Stomach (tissue), 8 donors: ENCODE measurements at regions not wholly inside any gene's neighbourhood (a gene's known extent, or its start where the extent isn't known, plus 50 kb on each side); places are given as distances from the start of the nearest gene placed in this dataset.
"Not testable (repeated sequence)": the region's sequence is repeated elsewhere in the genome, so short reads cannot be mapped to it uniquely, and the experiment has no call there.

Experiments used
- DNase-seq, 2 donors: peaks; one replicate each; pipeline versions ENCODE4 v3.0.0 to v3.0.0-alpha.2; 2013 to 2019
- H3K27ac ChIP-seq, 5 donors: fragments of 200-600 bp in 4 of 5; sonication (generic) in 4 of 5; one replicate each; pipeline ENCODE4 v1.5.1; 2013 to 2019; ENCODE audit warnings: mild to moderate bottlenecking in 1 of 5, moderate library complexity in 1 of 5
- H3K27me3 ChIP-seq, 3 donors: fragments of 200-600 bp; sonication (generic); one replicate each; pipeline ENCODE4 v1.5.1; 2017 to 2019; ENCODE audit warnings: mixed run types in 1 of 3
- H3K36me3 ChIP-seq, 4 donors: fragments of 200-600 bp; sonication (generic); 1 replicate in 3 of 4; 2 replicates in 1 of 4; pipeline ENCODE4 v1.5.1; 2016 to 2019
- H3K4me1 ChIP-seq, 4 donors: fragments of 200-600 bp; sonication (generic); one replicate each; pipeline ENCODE4 v1.5.1; 2016 to 2019
- H3K4me3 ChIP-seq, 4 donors: fragments of 200-600 bp; sonication (generic) in 3 of 4; one replicate each; pipeline ENCODE4 v1.5.1; 2016 to 2019; ENCODE audit warnings: mild to moderate bottlenecking in 1 of 4
- H3K9me3 ChIP-seq, 4 donors: fragments of 200-600 bp; sonication (generic); one replicate each; pipeline ENCODE4 v1.5.1; 2016 to 2019
- EP300 ChIP-seq: sonication (generic); formaldehyde crosslinking; IDR thresholded peaks from one replicate; pipeline ENCODE4 v1.6.1; 2017; ENCODE audit warnings: antibody characterized with exemption
- POLR2A ChIP-seq, 4 donors: fragments of 450-650 bp; IDR thresholded peaks; one replicate each; pipeline ENCODE4 v1.6.1; 2016; ENCODE audit warnings: antibody characterized with exemption in 4 of 4, control low read depth in 2 of 4, mild to moderate bottlenecking in 1 of 4, moderate library complexity in 1 of 4
- POLR2AphosphoS5 ChIP-seq, 3 donors: sonication (generic); formaldehyde crosslinking; IDR thresholded peaks; one replicate each; pipeline ENCODE4 v1.6.1; 2016; ENCODE audit warnings: antibody characterized with exemption in 3 of 3
- WGBS, 5 donors: extraction: QIAGEN DNeasy Blood & Tissue Kit in 3 of 5; methylation state at CpG; one replicate each; pipeline versions ENCODE4 v1.1.5 to v1.1.7; 2013 to 2018; 5-methylcytosine and 5-hydroxymethylcytosine counted together
- intact Hi-C: fragments of 100-400 bp; cut with DNase I; formaldehyde crosslinking; loops from one replicate; pipeline ENCODE4 v1.15.1; 2023; ENCODE audit warnings: low total_unique reads
- TF ChIP-seq, protein P1 (sequence below), 7 experiments: fragments of 450-650 bp in 4 of 7; fragments of 200-600 bp in 3 of 7; sonication (generic) in 3 of 7; IDR thresholded peaks; one replicate each; pipeline ENCODE4 v1.5.1; 2016 to 2019; ENCODE audit warnings: antibody characterized with exemption in 7 of 7, control low read depth in 2 of 7, mild to moderate bottlenecking in 1 of 7
- donor health status: healthy with polysubstance abuse.
- donor health status: Bipolar disorder and iron deficiency.
- donor health status: healthy.

DNA sequence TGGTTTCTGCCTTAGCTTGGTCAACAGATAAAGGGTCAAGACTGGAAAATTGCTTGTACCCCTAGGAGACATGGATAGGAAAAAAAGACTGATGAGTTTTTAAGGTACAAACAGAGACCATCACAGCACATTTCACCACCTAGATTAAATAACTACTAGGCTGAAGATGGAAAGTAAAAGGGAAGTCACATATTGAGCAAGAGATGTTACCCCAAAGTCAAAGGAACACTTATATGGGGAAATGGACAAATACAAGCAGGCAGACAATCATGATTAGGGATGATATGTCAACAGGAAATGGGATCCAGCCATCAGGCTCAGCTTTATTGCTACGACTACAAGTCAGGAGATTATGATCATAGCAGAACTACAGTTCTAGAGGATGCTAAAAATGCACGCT, 1643.1 kb upstream of the CELF4 start:
- Histone ChIP-seq H3K27me3 (no peaks in the 10 kb centered on the region), H3K4me1 (no peaks in the 10 kb centered on the region), H3K27ac (no peak overlapping the region), H3K9me3 (peaks cover 0 to 8% (median 3%) of the 10 kb centered on the region in 4 donors), H3K36me3 (no peaks in the 10 kb centered on the region), H3K4me3 (no peak overlapping the region)
- TF ChIP-seq, protein P1, sequence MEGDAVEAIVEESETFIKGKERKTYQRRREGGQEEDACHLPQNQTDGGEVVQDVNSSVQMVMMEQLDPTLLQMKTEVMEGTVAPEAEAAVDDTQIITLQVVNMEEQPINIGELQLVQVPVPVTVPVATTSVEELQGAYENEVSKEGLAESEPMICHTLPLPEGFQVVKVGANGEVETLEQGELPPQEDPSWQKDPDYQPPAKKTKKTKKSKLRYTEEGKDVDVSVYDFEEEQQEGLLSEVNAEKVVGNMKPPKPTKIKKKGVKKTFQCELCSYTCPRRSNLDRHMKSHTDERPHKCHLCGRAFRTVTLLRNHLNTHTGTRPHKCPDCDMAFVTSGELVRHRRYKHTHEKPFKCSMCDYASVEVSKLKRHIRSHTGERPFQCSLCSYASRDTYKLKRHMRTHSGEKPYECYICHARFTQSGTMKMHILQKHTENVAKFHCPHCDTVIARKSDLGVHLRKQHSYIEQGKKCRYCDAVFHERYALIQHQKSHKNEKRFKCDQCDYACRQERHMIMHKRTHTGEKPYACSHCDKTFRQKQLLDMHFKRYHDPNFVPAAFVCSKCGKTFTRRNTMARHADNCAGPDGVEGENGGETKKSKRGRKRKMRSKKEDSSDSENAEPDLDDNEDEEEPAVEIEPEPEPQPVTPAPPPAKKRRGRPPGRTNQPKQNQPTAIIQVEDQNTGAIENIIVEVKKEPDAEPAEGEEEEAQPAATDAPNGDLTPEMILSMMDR (IDR thresholded peaks at IDR 0.05): no peak
- TF ChIP-seq EP300 (no peak), POLR2A (IDR thresholded peaks at IDR 0.05) (no peak), POLR2AphosphoS5 (IDR thresholded peaks at IDR 0.05) (no peak)
- intact Hi-C loops: no loop called here
- DNase-seq: no peak
- WGBS, 5 donors: 73 to 80% (median 78%) methylated on average over 2 of the region's 2 CpGs

DNA sequence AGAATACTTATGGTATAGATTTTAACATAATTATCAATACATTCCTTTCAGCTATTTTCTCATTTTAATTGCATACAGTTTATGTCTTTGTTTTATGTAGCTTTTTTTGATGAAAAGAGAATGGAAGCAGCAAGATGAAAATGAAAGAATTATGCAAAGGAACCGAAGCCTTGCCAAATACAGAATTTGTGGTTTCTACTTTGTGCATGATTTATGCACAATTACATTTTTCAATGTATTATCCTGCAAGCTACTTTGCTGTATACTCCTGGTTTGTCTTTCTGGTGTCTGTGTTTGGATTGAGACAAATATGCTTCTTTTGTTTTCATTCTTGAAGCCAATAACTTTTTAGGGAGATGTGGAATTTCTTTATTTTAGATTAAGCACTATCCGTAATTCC, 1642.6 kb upstream of the CELF4 start:
- DNase-seq: no peak
- no peak for TF ChIP-seq POLR2A (IDR thresholded peaks at IDR 0.05)
- no peak for TF ChIP-seq EP300
- TF ChIP-seq POLR2AphosphoS5 (IDR thresholded peaks at IDR 0.05): no peak
- TF ChIP-seq, protein P1 (IDR thresholded peaks at IDR 0.05): no peak
- Histone ChIP-seq H3K36me3 (no peaks in the 10 kb centered on the region), H3K4me1 (no peaks in the 10 kb centered on the region), H3K27ac (no peak overlapping the region), H3K27me3 (no peaks in the 10 kb centered on the region), H3K4me3 (no peak overlapping the region), H3K9me3 (peaks cover 0 to 4% (median 2%) of the 10 kb centered on the region in 4 donors)
- WGBS, 5 donors: 42 to 61% (median 55%) methylated on average over 2 of the region's 2 CpGs
- intact Hi-C loops: no loop called here

DNA sequence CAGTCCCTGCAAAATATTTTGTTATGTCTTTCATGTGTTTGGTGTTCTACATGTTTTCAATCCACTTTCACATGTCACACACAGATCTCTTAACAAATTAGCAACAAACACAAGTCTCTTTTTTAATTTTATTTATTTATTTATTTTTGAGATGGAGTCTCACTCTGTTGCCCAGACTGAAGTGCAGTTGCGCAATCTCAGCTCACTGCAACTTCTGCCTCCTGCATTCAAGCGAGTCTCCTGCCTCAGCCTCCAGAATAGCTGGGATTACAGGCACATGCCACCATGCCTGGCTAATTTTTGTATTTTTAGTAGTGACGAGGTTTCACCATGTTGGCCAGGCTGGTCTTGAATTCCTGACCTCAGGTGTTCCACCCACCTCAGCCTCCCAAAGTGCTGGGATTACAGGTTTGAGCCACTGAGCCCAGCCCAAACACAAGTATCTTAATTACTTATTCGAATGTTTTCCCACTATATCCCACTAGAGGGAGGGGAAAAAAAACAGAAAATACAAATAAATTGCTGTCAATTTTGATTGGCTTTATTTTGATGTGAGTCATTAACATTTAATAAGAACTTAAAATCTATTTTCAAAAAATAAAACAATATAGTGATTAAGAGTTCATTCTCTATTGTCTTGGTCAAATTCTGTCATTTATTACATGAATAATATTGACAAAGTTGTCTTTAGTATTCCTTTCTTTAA, 1641.0 kb upstream of the CELF4 start:
- H3K4me3 ChIP-seq, H3K9me3 ChIP-seq, H3K4me1 ChIP-seq, DNase-seq, intact Hi-C loops, H3K36me3 ChIP-seq, H3K27ac ChIP-seq, H3K27me3 ChIP-seq: not testable (repeated sequence)
- 87 to 97% (median 91%) methylated on average over 4 of the region's 4 CpGs for whole genome bisulfite sequencing, 5 donors

DNA sequence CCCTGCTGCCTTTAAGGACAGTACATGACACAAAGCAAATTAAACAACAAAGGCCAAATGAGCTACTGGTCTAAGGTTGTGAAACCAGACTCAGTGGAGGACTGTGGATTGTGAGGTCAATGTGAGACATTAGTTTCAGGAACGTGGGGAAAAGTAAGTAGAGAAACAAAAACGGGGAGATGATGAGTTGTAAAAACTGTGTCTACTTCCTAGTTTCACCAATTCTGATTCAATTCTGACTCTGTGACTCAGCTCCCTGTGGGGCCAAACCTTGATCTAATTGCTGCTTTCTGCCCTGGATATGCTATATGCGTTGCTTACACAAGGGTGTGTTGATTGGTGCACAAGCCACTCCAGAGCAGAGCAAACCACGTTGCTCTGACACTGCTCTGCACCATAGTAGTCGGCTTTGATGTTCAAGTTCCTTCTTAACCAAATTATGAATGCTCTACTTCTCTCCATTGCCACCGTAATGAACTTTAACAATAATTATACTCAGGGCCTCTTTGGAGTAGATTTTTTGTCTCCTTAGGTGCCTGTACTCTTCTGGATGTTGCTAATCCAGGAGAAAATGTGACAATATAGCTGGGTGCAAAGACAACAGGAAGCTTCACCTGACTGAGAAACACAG, 1640.1 kb upstream of the CELF4 start:
- Histone ChIP-seq H3K27ac (no peak overlapping the region), H3K4me3 (no peak overlapping the region), H3K36me3 (no peaks in the 10 kb centered on the region), H3K27me3 (no peaks in the 10 kb centered on the region), H3K4me1 (no peaks in the 10 kb centered on the region), H3K9me3 (no peaks in the 10 kb centered on the region)
- 72 to 81% (median 76%) methylated on average over 6 of the region's 6 CpGs for WGBS, 5 donors
- TF ChIP-seq, protein P1 (IDR thresholded peaks at IDR 0.05): no peak
- no peak for TF ChIP-seq POLR2AphosphoS5 (IDR thresholded peaks at IDR 0.05)
- TF ChIP-seq EP300: no peak
- TF ChIP-seq POLR2A (IDR thresholded peaks at IDR 0.05): no peak
- no peak for DNase-seq
- intact Hi-C loops: no loop called here

DNA sequence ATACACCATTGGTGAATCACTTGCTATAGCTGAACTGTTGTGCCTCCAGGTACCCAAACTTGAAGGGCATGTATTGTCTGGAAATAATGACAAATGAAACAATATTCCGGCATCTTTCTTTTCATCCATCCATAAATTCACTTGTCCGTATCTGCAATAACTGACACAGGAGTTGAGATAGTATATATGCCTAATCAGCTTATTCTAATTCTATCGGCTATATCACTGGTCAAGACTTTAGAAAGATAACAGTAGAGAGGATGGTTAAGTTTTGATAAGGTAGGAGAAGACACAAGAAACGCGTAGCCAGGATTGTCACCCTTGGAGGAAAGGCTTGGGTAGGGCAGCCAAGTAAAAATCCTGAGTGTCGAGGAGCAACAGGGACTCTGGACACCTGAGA, 1634.6 kb upstream of the CELF4 start:
- intact Hi-C loops: no loop called here
- Histone ChIP-seq H3K27me3 (no peaks in the 10 kb centered on the region), H3K36me3 (no peaks in the 10 kb centered on the region), H3K4me1 (no peaks in the 10 kb centered on the region), H3K27ac (no peak overlapping the region), H3K9me3 (no peaks in the 10 kb centered on the region), H3K4me3 (no peak overlapping the region)
- 92 to 94% (median 93%) methylated on average over 6 of the region's 6 CpGs for WGBS, 5 donors
- TF ChIP-seq EP300 (no peak), POLR2A (IDR thresholded peaks at IDR 0.05) (no peak), POLR2AphosphoS5 (IDR thresholded peaks at IDR 0.05) (no peak)
- TF ChIP-seq, protein P1 (IDR thresholded peaks at IDR 0.05): no peak
- DNase-seq: no peak
